ENCODE measurements at regions not wholly inside any gene's neighbourhood (a gene's known extent, or its start where the extent isn't known, plus 50 kb on each side); places are given as distances from the start of the nearest gene placed in this dataset.

- H3K4me1 ChIP-seq (ENCODE audit: control insufficient read depth in 4 of 4, insufficient read depth in 4 of 4, low read length in 3 of 4), result peaks cover 0 to 7% (median 3%) of the 10 kb centered on the region in 4 donors
- peaks cover 0 to 9% (median 3%) of the 10 kb centered on the region in 4 donors for H3K27me3 ChIP-seq (ENCODE audit: control insufficient read depth in 4 of 4, insufficient read depth in 4 of 4, low read length in 3 of 4)
- no peak for DNase-seq (ENCODE audit: low spot score)
- H3K4me3 ChIP-seq (ENCODE audit: low read depth in 1 of 3, low read length in 3 of 3), result no peak overlapping the region
- H3K27ac ChIP-seq (ENCODE audit: low read depth in 1 of 2, low read length in 2 of 2), result no peak overlapping the region
- no peaks in the 10 kb centered on the region for H3K9me3 ChIP-seq (ENCODE audit: control insufficient read depth in 4 of 4, low read length in 3 of 4)
- no peak overlapping the region for H3K9ac ChIP-seq (ENCODE audit: low read depth in 1 of 2, low read length in 2 of 2)
- TF ChIP-seq, protein P1, sequence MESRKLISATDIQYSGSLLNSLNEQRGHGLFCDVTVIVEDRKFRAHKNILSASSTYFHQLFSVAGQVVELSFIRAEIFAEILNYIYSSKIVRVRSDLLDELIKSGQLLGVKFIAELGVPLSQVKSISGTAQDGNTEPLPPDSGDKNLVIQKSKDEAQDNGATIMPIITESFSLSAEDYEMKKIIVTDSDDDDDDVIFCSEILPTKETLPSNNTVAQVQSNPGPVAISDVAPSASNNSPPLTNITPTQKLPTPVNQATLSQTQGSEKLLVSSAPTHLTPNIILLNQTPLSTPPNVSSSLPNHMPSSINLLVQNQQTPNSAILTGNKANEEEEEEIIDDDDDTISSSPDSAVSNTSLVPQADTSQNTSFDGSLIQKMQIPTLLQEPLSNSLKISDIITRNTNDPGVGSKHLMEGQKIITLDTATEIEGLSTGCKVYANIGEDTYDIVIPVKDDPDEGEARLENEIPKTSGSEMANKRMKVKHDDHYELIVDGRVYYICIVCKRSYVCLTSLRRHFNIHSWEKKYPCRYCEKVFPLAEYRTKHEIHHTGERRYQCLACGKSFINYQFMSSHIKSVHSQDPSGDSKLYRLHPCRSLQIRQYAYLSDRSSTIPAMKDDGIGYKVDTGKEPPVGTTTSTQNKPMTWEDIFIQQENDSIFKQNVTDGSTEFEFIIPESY (IDR thresholded peaks at IDR 0.05), result no peak
- no peak for TF ChIP-seq GABPA (IDR thresholded peaks at IDR 0.05 in 1 of 2, conservative IDR thresholded peaks at IDR 0.05 in 1 of 2)
- no peak for TF ChIP-seq RAD21 (IDR thresholded peaks at IDR 0.05)
- no peak for TF ChIP-seq TAF1 (conservative IDR thresholded peaks at IDR 0.05)
- no peak for TF ChIP-seq YY1 (IDR thresholded peaks at IDR 0.05)
- TF ChIP-seq SP1 (IDR thresholded peaks at IDR 0.05), result no peak
- no peak for TF ChIP-seq EGR1 (IDR thresholded peaks at IDR 0.05; ENCODE audit: low read depth in 2 of 2)
- TF ChIP-seq, protein P2, sequence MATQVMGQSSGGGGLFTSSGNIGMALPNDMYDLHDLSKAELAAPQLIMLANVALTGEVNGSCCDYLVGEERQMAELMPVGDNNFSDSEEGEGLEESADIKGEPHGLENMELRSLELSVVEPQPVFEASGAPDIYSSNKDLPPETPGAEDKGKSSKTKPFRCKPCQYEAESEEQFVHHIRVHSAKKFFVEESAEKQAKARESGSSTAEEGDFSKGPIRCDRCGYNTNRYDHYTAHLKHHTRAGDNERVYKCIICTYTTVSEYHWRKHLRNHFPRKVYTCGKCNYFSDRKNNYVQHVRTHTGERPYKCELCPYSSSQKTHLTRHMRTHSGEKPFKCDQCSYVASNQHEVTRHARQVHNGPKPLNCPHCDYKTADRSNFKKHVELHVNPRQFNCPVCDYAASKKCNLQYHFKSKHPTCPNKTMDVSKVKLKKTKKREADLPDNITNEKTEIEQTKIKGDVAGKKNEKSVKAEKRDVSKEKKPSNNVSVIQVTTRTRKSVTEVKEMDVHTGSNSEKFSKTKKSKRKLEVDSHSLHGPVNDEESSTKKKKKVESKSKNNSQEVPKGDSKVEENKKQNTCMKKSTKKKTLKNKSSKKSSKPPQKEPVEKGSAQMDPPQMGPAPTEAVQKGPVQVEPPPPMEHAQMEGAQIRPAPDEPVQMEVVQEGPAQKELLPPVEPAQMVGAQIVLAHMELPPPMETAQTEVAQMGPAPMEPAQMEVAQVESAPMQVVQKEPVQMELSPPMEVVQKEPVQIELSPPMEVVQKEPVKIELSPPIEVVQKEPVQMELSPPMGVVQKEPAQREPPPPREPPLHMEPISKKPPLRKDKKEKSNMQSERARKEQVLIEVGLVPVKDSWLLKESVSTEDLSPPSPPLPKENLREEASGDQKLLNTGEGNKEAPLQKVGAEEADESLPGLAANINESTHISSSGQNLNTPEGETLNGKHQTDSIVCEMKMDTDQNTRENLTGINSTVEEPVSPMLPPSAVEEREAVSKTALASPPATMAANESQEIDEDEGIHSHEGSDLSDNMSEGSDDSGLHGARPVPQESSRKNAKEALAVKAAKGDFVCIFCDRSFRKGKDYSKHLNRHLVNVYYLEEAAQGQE (IDR thresholded peaks at IDR 0.05), result no peak
- TF ChIP-seq RXRA (IDR thresholded peaks at IDR 0.05), result no peak
- TF ChIP-seq, protein P3, sequence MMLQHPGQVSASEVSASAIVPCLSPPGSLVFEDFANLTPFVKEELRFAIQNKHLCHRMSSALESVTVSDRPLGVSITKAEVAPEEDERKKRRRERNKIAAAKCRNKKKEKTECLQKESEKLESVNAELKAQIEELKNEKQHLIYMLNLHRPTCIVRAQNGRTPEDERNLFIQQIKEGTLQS (IDR thresholded peaks at IDR 0.05), result no peak
- no peak for TF ChIP-seq FOXA2 (IDR thresholded peaks at IDR 0.05)
- TF ChIP-seq NR2F2 (IDR thresholded peaks at IDR 0.05), result no peak
- no peak for TF ChIP-seq CTCF (IDR thresholded peaks at IDR 0.05; ENCODE audit: low read depth, low read length, missing input control)
- TF ChIP-seq HNF4A (conservative IDR thresholded peaks at IDR 0.05), result no peak
- no peak for TF ChIP-seq MAX (IDR thresholded peaks at IDR 0.05)
- no peak for TF ChIP-seq JUND (IDR thresholded peaks at IDR 0.05)
- WGBS, result 85% methylated on average over 1 of the region's 1 CpG
- H3K36me3 ChIP-seq (ENCODE audit: control insufficient read depth in 4 of 4, insufficient read depth in 3 of 4, low read depth in 1 of 4, low read length in 3 of 4), result no peaks in the 10 kb centered on the region
Measured at GRCh38 chr13:91178099-91178498, 169.4 kb upstream of the MIR17HG start.

DNA sequence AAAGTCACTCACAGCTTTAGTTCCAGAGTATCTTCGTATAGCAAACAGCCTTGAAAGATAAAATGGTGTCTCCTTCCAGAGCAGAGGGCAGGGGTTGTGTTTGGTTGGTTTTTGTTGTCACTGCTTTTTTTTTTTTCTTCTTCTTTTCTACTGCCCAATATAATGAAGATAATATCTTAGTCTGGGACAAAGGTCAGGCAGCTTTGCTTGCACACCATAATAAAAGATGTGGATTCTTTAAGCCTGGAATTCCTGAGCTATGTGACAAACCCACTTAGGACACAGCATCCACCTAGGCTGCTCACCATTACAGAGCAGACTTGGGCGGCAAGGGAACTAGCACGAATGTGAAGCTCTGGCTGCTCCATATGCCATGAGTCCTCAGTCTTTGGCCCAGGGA is 165.6 kb upstream of the MIR17HG start:
- no peaks in the 10 kb centered on the region for H3K4me1 ChIP-seq (ENCODE audit: control insufficient read depth in 4 of 4, insufficient read depth in 4 of 4, low read length in 3 of 4)
- no peak overlapping the region for H3K9ac ChIP-seq (ENCODE audit: low read depth in 1 of 2, low read length in 2 of 2)
- H3K27me3 ChIP-seq (ENCODE audit: control insufficient read depth in 4 of 4, insufficient read depth in 4 of 4, low read length in 3 of 4), result peaks cover 0 to 11% (median 0%) of the 10 kb centered on the region in 4 donors
- H3K4me3 ChIP-seq (ENCODE audit: low read depth in 1 of 3, low read length in 3 of 3), result no peak overlapping the region
- no peaks in the 10 kb centered on the region for H3K9me3 ChIP-seq (ENCODE audit: control insufficient read depth in 4 of 4, low read length in 3 of 4)
- H3K27ac ChIP-seq (ENCODE audit: low read depth in 1 of 2, low read length in 2 of 2), result no peak overlapping the region
- H3K36me3 ChIP-seq (ENCODE audit: control insufficient read depth in 4 of 4, insufficient read depth in 3 of 4, low read depth in 1 of 4, low read length in 3 of 4), result no peaks in the 10 kb centered on the region
- DNase-seq (ENCODE audit: low spot score), result no peak
- WGBS, result 65% methylated on average over 3 of the region's 3 CpGs
- no peak for TF ChIP-seq NR2F2 (IDR thresholded peaks at IDR 0.05)
- no peak for TF ChIP-seq CTCF (IDR thresholded peaks at IDR 0.05; ENCODE audit: low read depth, low read length, missing input control)
- no peak for TF ChIP-seq YY1 (IDR thresholded peaks at IDR 0.05)
- TF ChIP-seq, protein P3 (IDR thresholded peaks at IDR 0.05), result no peak
- no peak for TF ChIP-seq SP1 (IDR thresholded peaks at IDR 0.05)
- no peak for TF ChIP-seq FOXA2 (IDR thresholded peaks at IDR 0.05)
- TF ChIP-seq RXRA (IDR thresholded peaks at IDR 0.05), result no peak
- TF ChIP-seq MAX (IDR thresholded peaks at IDR 0.05), result no peak

All from liver (tissue), 8 donors.